ENCODE measurements at regions not wholly inside any gene's neighbourhood (a gene's known extent, or its start where the extent isn't known, plus 50 kb on each side); places are given as distances from the start of the nearest gene placed in this dataset.
A peak's percentile ranks its signal among the peaks of the same experiment; 100 is the strongest.
"Not testable (repeated sequence)": the region's sequence is repeated elsewhere in the genome, so short reads cannot be mapped to it uniquely, and the experiment has no call there.

- H3K27ac ChIP-seq: no peak overlapping the region
- no peak for DNase-seq (ENCODE audit: low read depth, low spot score)
Observed at GRCh38 chr2:37566517-37566981, 104.9 kb downstream of the CDC42EP3 start.

- no peak for DNase-seq (ENCODE audit: low read depth, low spot score)
- H3K27ac ChIP-seq: no peak overlapping the region
Observed at GRCh38 chr2:37568565-37568964, 102.9 kb downstream of the CDC42EP3 start.

- H3K27ac ChIP-seq: peak overlapping the region; percentile 52
- DNase-seq (ENCODE audit: low read depth, low spot score): no peak
Observed at GRCh38 chr2:37569131-37569823, 102.2 kb downstream of the CDC42EP3 start.

- H3K27ac ChIP-seq: peak overlapping the region; percentile 52
- DNase-seq (ENCODE audit: low read depth, low spot score): no peak
Observed at GRCh38 chr2:37569986-37570679, 101.3 kb downstream of the CDC42EP3 start.

- H3K27ac ChIP-seq: peak overlapping the region; percentile 52
Observed at GRCh38 chr2:37570773-37571586, 100.5 kb downstream of the CDC42EP3 start.

GRCh38 chr2:37571587-37572136 is 99.8 kb downstream of the CDC42EP3 start:
- DNase-seq (ENCODE audit: low read depth, low spot score): no peak
- peak overlapping the region; percentile 52 for H3K27ac ChIP-seq

More at GRCh38 chr2:37570773-37571586, 100.5 kb downstream of the CDC42EP3 start:
- peak; percentile 81 for DNase-seq (ENCODE audit: low read depth, low spot score)

DNA sequence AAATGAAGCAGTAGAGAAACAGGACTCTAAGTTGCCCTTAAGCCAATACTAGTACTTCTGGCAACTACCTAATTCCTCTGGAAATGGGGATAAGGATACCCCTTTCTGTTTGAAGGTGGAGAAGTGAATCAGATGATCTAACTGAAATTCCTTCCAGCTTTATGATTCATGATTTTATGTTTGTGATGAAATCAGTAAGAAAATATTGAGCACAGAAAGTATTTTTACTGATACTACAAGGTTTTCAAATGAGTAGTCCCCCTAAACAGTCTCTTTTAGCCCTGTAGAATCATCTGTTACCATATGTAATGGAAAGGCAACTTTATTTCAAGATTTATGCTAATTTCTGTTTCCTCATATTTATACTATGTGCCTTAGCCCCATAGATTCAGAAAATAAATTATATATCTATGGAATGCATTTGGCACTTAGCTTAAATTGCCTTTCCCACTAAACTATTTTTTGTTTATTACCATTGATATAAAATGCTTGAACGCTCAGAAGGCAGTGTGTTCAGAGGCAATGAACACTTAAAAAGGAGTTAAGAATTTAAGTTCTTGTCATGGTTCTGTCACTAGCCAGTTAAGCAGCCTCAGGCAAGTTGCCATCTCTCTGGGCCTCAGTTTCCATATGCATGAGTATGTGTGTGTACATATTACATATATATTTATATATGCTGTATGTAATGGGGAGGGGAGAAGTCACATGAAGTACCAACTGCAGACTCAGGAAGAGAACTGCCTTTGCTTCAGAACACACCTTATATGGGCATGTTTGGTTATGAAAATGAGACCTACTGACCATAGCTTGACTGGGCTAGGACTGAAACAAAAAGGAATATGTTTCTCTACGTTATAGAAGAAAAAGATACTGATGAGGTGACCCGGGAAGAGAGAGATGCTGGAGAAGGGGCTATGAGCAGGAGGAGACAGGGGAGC is 97.7 kb downstream of the CDC42EP3 start:
- no peak for DNase-seq (ENCODE audit: low read depth, low spot score)
- H3K27ac ChIP-seq: peak overlapping the region; percentile 19

DNA sequence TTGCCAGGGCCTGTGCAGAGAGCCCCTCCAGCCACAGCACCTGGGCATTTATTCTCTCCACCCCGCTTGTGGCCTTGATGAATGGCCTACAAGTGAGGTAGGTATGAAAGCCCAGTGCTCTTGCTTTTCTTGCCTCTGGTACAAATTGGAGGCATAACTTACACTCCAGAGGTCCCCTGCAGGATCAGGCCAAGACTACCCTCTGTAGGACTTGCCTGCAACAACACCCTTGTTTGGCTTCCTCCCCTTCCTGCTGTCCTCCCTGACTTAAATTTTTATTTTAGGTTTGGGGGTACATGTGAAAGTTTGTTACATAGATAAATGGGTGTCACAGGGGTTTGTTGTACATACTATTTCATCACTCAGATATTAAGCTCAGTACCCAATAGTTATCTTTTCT is 95.7 kb downstream of the CDC42EP3 start:
- no peak overlapping the region for H3K27ac ChIP-seq
- DNase-seq (ENCODE audit: low read depth, low spot score): no peak

GRCh38 chr2:37576194-37576593 is 95.2 kb downstream of the CDC42EP3 start:
- not testable (repeated sequence) for H3K27ac ChIP-seq; DNase-seq (ENCODE audit: low read depth, low spot score)

DNA sequence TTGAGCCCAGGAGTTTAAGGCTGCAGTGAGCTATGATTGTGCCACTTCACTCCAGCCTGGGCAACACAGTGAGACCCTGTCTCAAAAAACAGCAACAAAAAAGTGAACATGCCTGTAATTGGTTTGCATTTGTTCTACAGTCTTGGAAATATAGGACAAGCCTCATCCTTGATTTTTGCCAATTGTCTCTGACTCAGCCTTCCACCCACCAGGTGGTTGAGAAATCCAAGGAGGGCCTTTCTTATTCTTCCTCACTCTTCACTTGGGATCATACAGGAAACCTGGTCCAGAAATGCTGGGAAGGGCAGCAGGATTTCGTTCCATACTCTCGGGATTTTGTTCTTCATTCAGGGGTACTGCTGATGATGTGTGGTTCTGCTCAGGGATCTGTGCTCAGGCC is 94.6 kb downstream of the CDC42EP3 start:
- DNase-seq (ENCODE audit: low read depth, low spot score): no peak
- H3K27ac ChIP-seq: no peak overlapping the region

GRCh38 chr2:37579192-37579713 is 92.2 kb downstream of the CDC42EP3 start:
- no peak overlapping the region for H3K27ac ChIP-seq
- no peak for DNase-seq (ENCODE audit: low read depth, low spot score)

DNA sequence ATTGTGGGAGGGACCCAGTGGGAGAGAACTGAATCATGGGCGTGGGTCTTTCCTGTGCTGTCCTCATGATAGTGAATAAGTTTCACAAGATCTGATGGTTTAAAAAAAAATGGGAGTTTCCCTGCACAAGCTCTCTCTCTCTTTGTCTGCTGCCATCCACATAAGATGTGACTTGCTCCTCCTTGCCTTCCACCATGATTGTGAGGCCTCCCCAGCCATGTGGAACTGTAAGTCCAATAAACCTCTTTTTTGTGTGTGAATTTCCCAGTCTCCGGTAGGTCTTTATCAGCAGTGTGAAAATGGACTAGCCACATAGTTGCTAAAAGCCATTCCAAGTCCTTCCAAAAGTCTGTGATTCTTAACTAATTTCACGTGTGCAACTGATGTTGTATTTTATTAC is 91.5 kb downstream of the CDC42EP3 start:
- not testable (repeated sequence) for H3K27ac ChIP-seq; DNase-seq (ENCODE audit: low read depth, low spot score)

DNA sequence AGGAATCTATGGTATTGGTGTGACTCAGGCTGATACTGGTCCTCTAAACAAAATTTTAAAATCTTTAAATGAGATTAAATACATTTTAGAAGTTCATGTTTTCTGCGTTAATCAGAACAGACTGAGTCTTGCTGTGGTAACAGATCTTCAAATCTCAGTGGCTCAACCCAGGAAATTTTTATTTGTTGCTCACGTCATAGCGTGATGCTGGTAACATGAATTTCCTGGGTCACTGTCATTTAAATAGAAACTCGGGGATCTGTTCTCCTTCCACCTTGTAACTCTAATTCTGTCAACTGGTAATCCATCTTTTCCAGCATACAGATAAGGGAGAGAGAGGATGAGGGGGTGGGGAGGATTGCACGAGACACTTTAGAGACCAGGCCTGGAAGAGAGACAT is 90.0 kb downstream of the CDC42EP3 start:
- no peak overlapping the region for H3K27ac ChIP-seq
- no peak for DNase-seq (ENCODE audit: low read depth, low spot score)

- DNase-seq (ENCODE audit: low read depth, low spot score): no peak
- no peak overlapping the region for H3K27ac ChIP-seq
Observed at GRCh38 chr2:37582481-37583220, 88.8 kb downstream of the CDC42EP3 start.

- DNase-seq (ENCODE audit: low read depth, low spot score): no peak
- no peak overlapping the region for H3K27ac ChIP-seq
Observed at GRCh38 chr2:37583402-37583801, 88.0 kb downstream of the CDC42EP3 start.

GRCh38 chr2:37583867-37584266 is 87.6 kb downstream of the CDC42EP3 start:
- no peak for DNase-seq (ENCODE audit: low read depth, low spot score)
- H3K27ac ChIP-seq: no peak overlapping the region

- no peak for DNase-seq (ENCODE audit: low read depth, low spot score)
- peak overlapping the region; percentile 84 for H3K27ac ChIP-seq
Observed at GRCh38 chr2:37585295-37585908, 86.0 kb downstream of the CDC42EP3 start.

GRCh38 chr2:37585982-37586621 is 85.3 kb downstream of the CDC42EP3 start:
- peak overlapping the region; percentile 84 for H3K27ac ChIP-seq
- peak; percentile 61 for DNase-seq (ENCODE audit: low read depth, low spot score)
